Testis (tissue), 2 donors: ENCODE measurements at regions not wholly inside any gene's neighbourhood (a gene's known extent, or its start where the extent isn't known, plus 50 kb on each side); places are given as distances from the start of the nearest gene placed in this dataset.

Experiments
- CTCF ChIP-seq, 3 experiments: fragments of 450-650 bp in 2 of 3; fragments of 200-600 bp in 1 of 3; sonication (generic) in 1 of 3; IDR thresholded peaks; one replicate each; pipeline ENCODE4 v1.5.1; 2016 to 2019; ENCODE audit warnings: antibody characterized with exemption in 3 of 3, mild to moderate bottlenecking in 2 of 3, moderate library complexity in 1 of 3
- POLR2A ChIP-seq: fragments of 450-650 bp; IDR thresholded peaks from one replicate; pipeline ENCODE4 v1.6.1; 2017; ENCODE audit warnings: antibody characterized with exemption, mild to moderate bottlenecking, moderate library complexity

- no peak for TF ChIP-seq CTCF (IDR thresholded peaks at IDR 0.05)
- TF ChIP-seq POLR2A, result no peak
These were observed 516.0 kb upstream of the SPHKAP start for GRCh38 chr2:228697456-228697855.
